ENCODE measurements at regions not wholly inside any gene's neighbourhood (a gene's known extent, or its start where the extent isn't known, plus 50 kb on each side); places are given as distances from the start of the nearest gene placed in this dataset.

DNA sequence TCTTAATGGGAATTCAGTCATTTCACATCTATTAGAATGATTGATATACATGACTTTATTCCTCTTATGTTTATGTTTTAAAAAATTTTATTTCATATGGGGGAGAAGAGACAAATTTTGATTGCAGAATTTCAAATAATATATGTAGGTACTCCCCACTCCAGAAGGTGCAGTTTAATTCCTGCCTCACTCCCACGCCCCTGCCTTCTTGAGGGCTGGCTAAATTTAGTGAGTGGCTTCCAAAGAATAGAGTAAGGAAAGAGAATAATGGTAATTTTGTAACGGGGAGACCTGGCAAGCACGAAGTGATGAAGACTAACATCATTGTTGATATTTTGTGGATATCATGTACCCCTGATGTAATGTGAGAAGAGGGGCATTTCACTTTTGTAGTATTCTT, 94.7 kb upstream of the FAM78B start:
- no peak overlapping the region for H3K27ac ChIP-seq (ENCODE audit: insufficient read length, low read depth, low read length)
- H3K27me3 Mint-ChIP-seq (ENCODE audit: low read depth) = peaks cover 5% of the 10 kb centered on the region; the same call in 1 of the 2 replicates
- H3K9me3 Mint-ChIP-seq = peaks cover 3 to 4% of the 10 kb centered on the region in 2 experiments; a peak in 2 of 5 replicates

More for the DNA sequence above, 94.7 kb upstream of the FAM78B start:
- no peaks in the 10 kb centered on the region for H3K4me1 Mint-ChIP-seq
- no peaks in the 10 kb centered on the region for H3K36me3 Mint-ChIP-seq (ENCODE audit: insufficient read depth in 1 of 3, low read depth in 3 of 3)
- Histone ChIP-seq H3K79me1 (ENCODE audit: insufficient read depth, low read depth, low read length, poor library complexity, severe bottlenecking) (no peaks in the 10 kb centered on the region), H2BK12ac (ENCODE audit: insufficient read length, low read depth, low read length) (no peak overlapping the region), H3K27me3 (ENCODE audit: insufficient read depth, low read length) (no peaks in the 10 kb centered on the region), H3K23ac (ENCODE audit: insufficient read length, low read depth, low read length) (no peak overlapping the region), H4K8ac (replicated peaks; ENCODE audit: insufficient read length, low read depth, low read length) (no peak overlapping the region), H4K5ac (ENCODE audit: insufficient read length, low read depth, low read length) (no peak overlapping the region), H3K4me2 (ENCODE audit: insufficient read depth, insufficient read length, low read length) (no peak overlapping the region), H3K56ac (ENCODE audit: insufficient read length, low read depth, low read length) (no peak overlapping the region), H3K4ac (ENCODE audit: low read depth, low read length) (no peak overlapping the region), H2AFZ (ENCODE audit: low read length) (no peak overlapping the region), H3K9ac (ENCODE audit: extremely low read depth, insufficient read length, low read length) (no peak overlapping the region), H3K14ac (ENCODE audit: insufficient read depth, low read length) (no peak overlapping the region), H2BK120ac (ENCODE audit: low read depth, low read length, poor library complexity, severe bottlenecking) (no peak overlapping the region), H4K20me1 (ENCODE audit: control insufficient read depth, insufficient read depth, insufficient read length) (no peaks in the 10 kb centered on the region), H2BK5ac (ENCODE audit: insufficient read length, low read length) (no peak overlapping the region), H2BK15ac (ENCODE audit: low read depth, low read length) (no peak overlapping the region), H3K4me1 (ENCODE audit: insufficient read depth, low read length) (no peaks in the 10 kb centered on the region), H3T11ph (ENCODE audit: low read length) (no peak overlapping the region), H4K91ac (ENCODE audit: insufficient read length, low read depth, low read length) (no peak overlapping the region), H3K9me3 (ENCODE audit: control insufficient read depth, low read depth, low read length) (no peaks in the 10 kb centered on the region), H2BK20ac (ENCODE audit: low read depth, low read length, poor library complexity, severe bottlenecking) (no peak overlapping the region), H3K79me2 (ENCODE audit: insufficient read depth, low read length) (no peaks in the 10 kb centered on the region), H3K23me2 (ENCODE audit: insufficient read length, low read depth, low read length, poor library complexity, severe bottlenecking) (no peaks in the 10 kb centered on the region), H3K18ac (ENCODE audit: insufficient read length, low read depth, low read length) (no peak overlapping the region), H2AK5ac (ENCODE audit: insufficient read length, low read length) (no peak overlapping the region)
- WGBS (ENCODE audit: extremely low coverage, insufficient read length, low lambda C conversion rate) = no CpG with 5 or more reads among the region's 3 CpGs
- no peak overlapping the region for H3K4me3 Mint-ChIP-seq
- no peak overlapping the region for H3K27ac Mint-ChIP-seq
- TF ChIP-seq, protein P1, sequence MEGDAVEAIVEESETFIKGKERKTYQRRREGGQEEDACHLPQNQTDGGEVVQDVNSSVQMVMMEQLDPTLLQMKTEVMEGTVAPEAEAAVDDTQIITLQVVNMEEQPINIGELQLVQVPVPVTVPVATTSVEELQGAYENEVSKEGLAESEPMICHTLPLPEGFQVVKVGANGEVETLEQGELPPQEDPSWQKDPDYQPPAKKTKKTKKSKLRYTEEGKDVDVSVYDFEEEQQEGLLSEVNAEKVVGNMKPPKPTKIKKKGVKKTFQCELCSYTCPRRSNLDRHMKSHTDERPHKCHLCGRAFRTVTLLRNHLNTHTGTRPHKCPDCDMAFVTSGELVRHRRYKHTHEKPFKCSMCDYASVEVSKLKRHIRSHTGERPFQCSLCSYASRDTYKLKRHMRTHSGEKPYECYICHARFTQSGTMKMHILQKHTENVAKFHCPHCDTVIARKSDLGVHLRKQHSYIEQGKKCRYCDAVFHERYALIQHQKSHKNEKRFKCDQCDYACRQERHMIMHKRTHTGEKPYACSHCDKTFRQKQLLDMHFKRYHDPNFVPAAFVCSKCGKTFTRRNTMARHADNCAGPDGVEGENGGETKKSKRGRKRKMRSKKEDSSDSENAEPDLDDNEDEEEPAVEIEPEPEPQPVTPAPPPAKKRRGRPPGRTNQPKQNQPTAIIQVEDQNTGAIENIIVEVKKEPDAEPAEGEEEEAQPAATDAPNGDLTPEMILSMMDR (conservative IDR thresholded peaks at IDR 0.05) = no peak
- no peak for DNase-seq

Measured in H9 (cell line).